IPS-20b (cell line): ENCODE measurements at regions not wholly inside any gene's neighbourhood (a gene's known extent, or its start where the extent isn't known, plus 50 kb on each side); places are given as distances from the start of the nearest gene placed in this dataset.

Source experiments
- H3K27ac ChIP-seq: one replicate; pipeline ENCODE4 v1.5.1; 2013; ENCODE audit warnings: low read length
- H3K27me3 ChIP-seq: 2 replicates; pipeline ENCODE4 v1.6.1; 2013; ENCODE audit warnings: mild to moderate bottlenecking, low read length, inconsistent platforms; ENCODE audit not compliant: insufficient read depth
- H3K36me3 ChIP-seq: 2 replicates; pipeline ENCODE4 v1.6.1; 2013; ENCODE audit warnings: low read depth, mild to moderate bottlenecking, inconsistent platforms, low read length, moderate library complexity; ENCODE audit not compliant: insufficient read depth
- H3K4me1 ChIP-seq: 2 replicates; pipeline ENCODE4 v1.6.1; 2013; ENCODE audit warnings: mild to moderate bottlenecking, control low read depth, inconsistent platforms, low read length, moderate library complexity; ENCODE audit not compliant: insufficient read depth
- H3K4me3 ChIP-seq: 2 replicates; pipeline ENCODE4 v1.5.1; 2013; ENCODE audit warnings: mild to moderate bottlenecking, low read length, inconsistent platforms
- H3K9ac ChIP-seq: 2 replicates; pipeline ENCODE4 v1.6.1; 2013; ENCODE audit warnings: low read depth, mild to moderate bottlenecking, inconsistent platforms, low read length, moderate library complexity
- H3K9me3 ChIP-seq: 2 replicates; pipeline ENCODE4 v1.6.1; 2013; ENCODE audit warnings: mild to moderate bottlenecking, low read depth, low read length, inconsistent platforms; ENCODE audit not compliant: insufficient read depth

- Histone ChIP-seq H3K27me3 (no peaks in the 10 kb centered on the region), H3K9ac (no peak overlapping the region), H3K4me3 (no peak overlapping the region), H3K4me1 (no peaks in the 10 kb centered on the region), H3K9me3 (no peaks in the 10 kb centered on the region), H3K36me3 (no peaks in the 10 kb centered on the region), H3K27ac (no peak overlapping the region)
Measured at GRCh38 chr7:156492170-156492569, 148.4 kb upstream of the RNF32 start.

- Histone ChIP-seq H3K4me3 (no peak overlapping the region), H3K9ac (no peak overlapping the region), H3K36me3 (no peaks in the 10 kb centered on the region), H3K4me1 (no peaks in the 10 kb centered on the region), H3K27ac (no peak overlapping the region), H3K27me3 (no peaks in the 10 kb centered on the region), H3K9me3 (no peaks in the 10 kb centered on the region)
Measured at GRCh38 chr7:156491435-156491834, 149.1 kb upstream of the RNF32 start.

- H3K36me3 ChIP-seq, result no peaks in the 10 kb centered on the region
- no peaks in the 10 kb centered on the region for H3K9me3 ChIP-seq
- H3K4me1 ChIP-seq, result no peaks in the 10 kb centered on the region
- H3K9ac ChIP-seq, result no peak overlapping the region
- no peak overlapping the region for H3K4me3 ChIP-seq
- no peaks in the 10 kb centered on the region for H3K27me3 ChIP-seq
- no peak overlapping the region for H3K27ac ChIP-seq
Measured at GRCh38 chr7:156490021-156490800, 150.4 kb upstream of the RNF32 start.

- no peak overlapping the region for H3K4me3 ChIP-seq
- H3K27ac ChIP-seq, result no peak overlapping the region
- H3K9me3 ChIP-seq, result no peaks in the 10 kb centered on the region
- no peaks in the 10 kb centered on the region for H3K27me3 ChIP-seq
- H3K9ac ChIP-seq, result no peak overlapping the region
- H3K36me3 ChIP-seq, result no peaks in the 10 kb centered on the region
- H3K4me1 ChIP-seq, result no peaks in the 10 kb centered on the region
Measured at GRCh38 chr7:156487811-156488533, 152.6 kb upstream of the RNF32 start.

GRCh38 chr7:156480671-156481070 is 159.9 kb upstream of the RNF32 start:
- no peak overlapping the region for H3K4me3 ChIP-seq

GRCh38 chr7:156479596-156479995 is 161.0 kb upstream of the RNF32 start:
- H3K27me3 ChIP-seq, result no peaks in the 10 kb centered on the region
- no peak overlapping the region for H3K9ac ChIP-seq
- no peaks in the 10 kb centered on the region for H3K36me3 ChIP-seq
- no peaks in the 10 kb centered on the region for H3K9me3 ChIP-seq
- no peak overlapping the region for H3K4me3 ChIP-seq
- no peak overlapping the region for H3K27ac ChIP-seq
- H3K4me1 ChIP-seq, result no peaks in the 10 kb centered on the region

More at GRCh38 chr7:156480671-156481070, 159.9 kb upstream of the RNF32 start:
- Histone ChIP-seq H3K27me3 (no peaks in the 10 kb centered on the region), H3K9ac (no peak overlapping the region), H3K9me3 (no peaks in the 10 kb centered on the region), H3K36me3 (no peaks in the 10 kb centered on the region), H3K4me1 (no peaks in the 10 kb centered on the region), H3K27ac (no peak overlapping the region)

- no peaks in the 10 kb centered on the region for H3K27me3 ChIP-seq
- H3K4me3 ChIP-seq, result no peak overlapping the region
- no peak overlapping the region for H3K9ac ChIP-seq
- peaks cover 3% of the 10 kb centered on the region; the same call in 1 of the 2 replicates for H3K4me1 ChIP-seq
- no peaks in the 10 kb centered on the region for H3K36me3 ChIP-seq
- H3K27ac ChIP-seq, result no peak overlapping the region
- H3K9me3 ChIP-seq, result no peaks in the 10 kb centered on the region
Measured at GRCh38 chr7:156478486-156478885, 162.1 kb upstream of the RNF32 start.

GRCh38 chr7:156475666-156476065 is 164.9 kb upstream of the RNF32 start:
- H3K27ac ChIP-seq, result no peak overlapping the region
- peaks cover 3% of the 10 kb centered on the region; the same call in 1 of the 2 replicates for H3K4me1 ChIP-seq
- H3K36me3 ChIP-seq, result no peaks in the 10 kb centered on the region
- H3K4me3 ChIP-seq, result no peak overlapping the region
- no peak overlapping the region for H3K9ac ChIP-seq
- H3K27me3 ChIP-seq, result no peaks in the 10 kb centered on the region
- H3K9me3 ChIP-seq, result no peaks in the 10 kb centered on the region

GRCh38 chr7:156475179-156475578 is 165.4 kb upstream of the RNF32 start:
- no peaks in the 10 kb centered on the region for H3K36me3 ChIP-seq
- peaks cover 3% of the 10 kb centered on the region; the same call in 1 of the 2 replicates for H3K4me1 ChIP-seq
- no peaks in the 10 kb centered on the region for H3K9me3 ChIP-seq
- H3K4me3 ChIP-seq, result no peak overlapping the region
- no peaks in the 10 kb centered on the region for H3K27me3 ChIP-seq
- no peak overlapping the region for H3K27ac ChIP-seq
- H3K9ac ChIP-seq, result no peak overlapping the region

GRCh38 chr7:156474241-156474743 is 166.3 kb upstream of the RNF32 start:
- Histone ChIP-seq H3K9ac (no peak overlapping the region), H3K27me3 (no peaks in the 10 kb centered on the region), H3K9me3 (no peaks in the 10 kb centered on the region), H3K27ac (no peak overlapping the region), H3K4me1 (peaks cover 3% of the 10 kb centered on the region; the same call in 1 of the 2 replicates), H3K36me3 (no peaks in the 10 kb centered on the region), H3K4me3 (no peak overlapping the region)

- Histone ChIP-seq H3K4me1 (peaks cover 3% of the 10 kb centered on the region; the same call in 1 of the 2 replicates), H3K9ac (no peak overlapping the region), H3K27ac (no peak overlapping the region), H3K9me3 (no peaks in the 10 kb centered on the region), H3K36me3 (no peaks in the 10 kb centered on the region), H3K27me3 (no peaks in the 10 kb centered on the region), H3K4me3 (no peak overlapping the region)
Measured at GRCh38 chr7:156473476-156474240, 166.9 kb upstream of the RNF32 start.
